GM12878 (cell line): ENCODE measurements at regions not wholly inside any gene's neighbourhood (a gene's known extent, or its start where the extent isn't known, plus 50 kb on each side); places are given as distances from the start of the nearest gene placed in this dataset.

Source experiments
- ATAC-seq: fragments of 200-7000 bp; cut with Tn5 transposase; 3 replicates; pipeline ENCODE4 v1.9.1; 2020; ENCODE audit warnings: mild to moderate bottlenecking, moderate library complexity
- BruUV-seq: library from RNA; stranded (reverse); fragments of 400-500 nt; replicated peaks from 2 replicates; lab custom pipeline; 2021; lab: Mats Ljungman, UMichigan
- CTCF ChIA-PET: fragments of 300-600 bp; sonication (Branson Sonifier 250); formaldehyde crosslinking; extraction: SDS; loops from one replicate; lab custom pipeline; 2021; ENCODE audit warnings: inconsistent platforms; lab: Yijun Ruan, JAX
- POLR2A ChIA-PET: fragments of 350-600 bp; formaldehyde crosslinking; extraction: SDS; loops from one replicate; lab custom pipeline; 2021; ENCODE audit warnings: inconsistent platforms; lab: Charles Lee
- RAD21 ChIA-PET: fragments of 300-600 bp; sonication (Branson Sonifier 250); formaldehyde crosslinking; loops from one replicate; lab custom pipeline; 2023; ENCODE audit warnings: antibody characterized with exemption; ENCODE audit not compliant: unreplicated experiment; lab: Charles Lee
- SMC1A ChIA-PET: fragments of 300-600 bp; sonication (Branson Sonifier 250); formaldehyde crosslinking; loops from one replicate; lab custom pipeline; 2023; ENCODE audit not compliant: unreplicated experiment, uncharacterized antibody; lab: Charles Lee
- DNase-seq: peaks from one replicate; pipeline ENCODE4 v3.0.0-alpha.2; 2011; ENCODE audit warnings: low read depth, low spot score
- FAIRE-seq: peaks from 3 replicates; lab custom pipeline; 2011; peaks lifted over from hg19 to GRCh38; lab: Jason Lieb, UNC
- H2AFZ ChIP-seq: 2 replicates; pipeline ENCODE4 v1.6.0; 2011; ENCODE audit warnings: low read depth, low read length, control low read depth; ENCODE audit not compliant: control insufficient read depth
- H3K27ac ChIP-seq: 2 replicates; pipeline ENCODE4 v1.5.1; 2011; ENCODE audit warnings: control low read depth; ENCODE audit not compliant: control insufficient read depth, insufficient read depth
- H3K27me3 ChIP-seq, 2 experiments: replicated peaks in 1 of 2; 2 replicates each; pipeline versions ENCODE4 v1.6.0 to v1.6.1; 2011; ENCODE audit warnings: low read length in 1 of 2; ENCODE audit not compliant: control insufficient read depth in 2 of 2, insufficient read depth in 2 of 2
- H3K36me3 ChIP-seq, 2 experiments: 2 replicates each; pipeline ENCODE4 v1.5.1; 2011; ENCODE audit warnings: low read length in 1 of 2; ENCODE audit not compliant: control insufficient read depth in 2 of 2, insufficient read depth in 2 of 2
- H3K4me1 ChIP-seq: 2 replicates; pipeline ENCODE4 v1.6.1; 2011; ENCODE audit warnings: mild to moderate bottlenecking, low read length, moderate library complexity, mixed read lengths; ENCODE audit not compliant: control insufficient read depth, insufficient read depth
- H3K4me2 ChIP-seq: 2 replicates; pipeline ENCODE4 v1.6.0; 2011; ENCODE audit warnings: control low read depth; ENCODE audit not compliant: control insufficient read depth, insufficient read depth
- H3K4me3 ChIP-seq: fragments of 200-600 bp; sonication (generic); 2 replicates; pipeline ENCODE4 v1.5.1; 2016
- H3K79me2 ChIP-seq: 2 replicates; pipeline ENCODE4 v1.6.0; 2011; ENCODE audit warnings: low read length; ENCODE audit not compliant: control insufficient read depth, insufficient read depth
- H3K9ac ChIP-seq: 2 replicates; pipeline ENCODE4 v1.8.0; 2011; ENCODE audit warnings: low read length, control low read depth, mixed read lengths; ENCODE audit not compliant: control insufficient read depth, insufficient read depth
- H3K9me3 ChIP-seq: replicated peaks from 3 replicates; pipeline ENCODE4 v1.5.1; 2011; ENCODE audit warnings: mild to moderate bottlenecking, low read length; ENCODE audit not compliant: control insufficient read depth, insufficient read depth
- H4K20me1 ChIP-seq: 2 replicates; pipeline ENCODE4 v1.6.0; 2011; ENCODE audit not compliant: control insufficient read depth, insufficient read depth
- BRCA1 ChIP-seq: IDR thresholded peaks from 2 replicates; pipeline ENCODE4 v1.6.1; 2011; ENCODE audit warnings: low read depth, low read length, improper control_type of control experiment
- CUX1 ChIP-seq: IDR thresholded peaks from 2 replicates; pipeline ENCODE4 v1.6.1; 2012; ENCODE audit warnings: improper control_type of control experiment, low read depth, low read length; ENCODE audit not compliant: insufficient replicate concordance
- EED ChIP-seq: sonication (generic); IDR thresholded peaks from 2 replicates; pipeline ENCODE4 v1.6.1; 2016; ENCODE audit warnings: antibody characterized with exemption, low read depth
- EP300 ChIP-seq, 2 experiments: fragments of 150-350 bp in 1 of 2; IDR thresholded peaks; 2 replicates each; pipeline ENCODE4 v1.6.1; 2011 to 2012; ENCODE audit warnings: low read depth in 2 of 2, low read length in 2 of 2, borderline replicate concordance in 1 of 2, improper control_type of control experiment in 1 of 2, inconsistent platforms in 1 of 2; ENCODE audit not compliant: control insufficient read depth in 1 of 2
- FOS ChIP-seq: IDR thresholded peaks from 3 replicates; pipeline ENCODE4 v1.6.1; 2011; ENCODE audit warnings: borderline replicate concordance; ENCODE audit not compliant: insufficient read length; ENCODE audit errors: extremely low read depth
- IRF3 ChIP-seq: fragments of 450-650 bp; IDR thresholded peaks from 2 replicates; pipeline ENCODE4 v1.6.1; 2014; ENCODE audit warnings: mild to moderate bottlenecking
- IRF5 ChIP-seq: fragments of 450-650 bp; IDR thresholded peaks from 2 replicates; pipeline ENCODE4 v1.6.1; 2017; ENCODE audit warnings: borderline replicate concordance
- KDM1A ChIP-seq: fragments of 200-600 bp; sonication (generic); IDR thresholded peaks from 2 replicates; pipeline ENCODE4 v1.6.1; 2016; ENCODE audit warnings: borderline replicate concordance
- MAX ChIP-seq: IDR thresholded peaks from 2 replicates; pipeline ENCODE4 v1.6.1; 2012; ENCODE audit warnings: low read depth, low read length, improper control_type of control experiment
- WGBS: methylation state at CpG from one replicate; pipeline ENCODE4 v1.1.6; 2016; ENCODE audit warnings: low lambda C conversion rate; ENCODE audit not compliant: insufficient replicate concordance, insufficient coverage; ENCODE audit errors: missing lambda C conversion rate; 5-methylcytosine and 5-hydroxymethylcytosine counted together
- in situ Hi-C: fragments of 300-500 bp; cut with MboI; formaldehyde crosslinking; loops from 9 replicates; pipeline ENCODE4 v1.14.3; 2018; ENCODE audit warnings: mixed read lengths
- intact Hi-C: fragments of 100-400 bp; cut with micrococcal nuclease; formaldehyde crosslinking; loops from one replicate; pipeline ENCODE4 v1.14.2; 2022; ENCODE audit not compliant: unreplicated experiment

GRCh38 chr11:33608386-33608785 is 92.2 kb downstream of the C11orf91 start (continued):
- TF ChIP-seq CUX1 = no peak
- no peak for TF ChIP-seq EP300 (IDR thresholded peaks at IDR 0.05; ENCODE audit: borderline replicate concordance in 1 of 2, control insufficient read depth in 1 of 2, low read depth in 2 of 2, low read length in 2 of 2)
- TF ChIP-seq IRF5 = no peak

GRCh38 chr11:33606762-33607161 is 93.9 kb downstream of the C11orf91 start:
- intact Hi-C loops (no loop called here), in situ Hi-C loops (no loop called here)
- H4K20me1 ChIP-seq = no peaks in the 10 kb centered on the region
- TF ChIP-seq MAX = no peak
- no peak for TF ChIP-seq IRF3
- TF ChIP-seq KDM1A = no peak
- TF ChIP-seq BRCA1 = no peak
- no peak for TF ChIP-seq FOS
- TF ChIP-seq EED = no peak
- no peak for FAIRE-seq
- no peak overlapping the region for H3K9ac ChIP-seq
- no peak overlapping the region for H2AFZ ChIP-seq
- no peak for ATAC-seq
- CTCF ChIA-PET = no interaction called here
- H3K27ac ChIP-seq = no peak overlapping the region
- POLR2A ChIA-PET = no interaction called here
- no peaks in the 10 kb centered on the region for H3K27me3 ChIP-seq
- H3K79me2 ChIP-seq = no peaks in the 10 kb centered on the region
- no peaks in the 10 kb centered on the region for H3K4me1 ChIP-seq
- H3K36me3 ChIP-seq = no peaks in the 10 kb centered on the region
- BruUV-seq = no TSS peak
- 91% methylated on average over 10 of the region's 10 CpGs for WGBS
- no peak for DNase-seq
- RAD21 ChIA-PET = no interaction called here
- no peak overlapping the region for H3K4me3 ChIP-seq
- H3K4me2 ChIP-seq = no peak overlapping the region
- SMC1A ChIA-PET = interaction anchor here (1.1 kb wide), 1 partner anchor 259 kb away, joined by 3 read pairs; no protein-coding TSS in a partner anchor
- no peaks in the 10 kb centered on the region; the same call in 2 of the 3 replicates for H3K9me3 ChIP-seq
